Keratinocyte (primary cell): ENCODE measurements at regions not wholly inside any gene's neighbourhood (a gene's known extent, or its start where the extent isn't known, plus 50 kb on each side); places are given as distances from the start of the nearest gene placed in this dataset.

Experiments used
- DNase-seq: peaks from one replicate; pipeline ENCODE4 v3.0.0-alpha.2; 2011; ENCODE audit warnings: low read depth, missing footprints, low spot score
- FAIRE-seq: peaks from 2 replicates; lab custom pipeline; 2011; peaks lifted over from hg19 to GRCh38; lab: Jason Lieb, UNC
- H2AFZ ChIP-seq: 2 replicates; pipeline ENCODE4 v1.6.0; 2012; ENCODE audit warnings: low read length, control low read depth, inconsistent platforms; ENCODE audit not compliant: control insufficient read depth
- H3K27ac ChIP-seq: 2 replicates; pipeline ENCODE4 v1.5.1; 2011; ENCODE audit warnings: low read length; ENCODE audit not compliant: control insufficient read depth, insufficient read depth
- H3K27me3 ChIP-seq: 3 replicates; pipeline ENCODE4 v1.6.0; 2011; ENCODE audit warnings: low read length; ENCODE audit not compliant: control insufficient read depth, insufficient read depth; ENCODE audit errors: extremely low read depth
- H3K36me3 ChIP-seq, 2 experiments: 2 replicates in 1 of 2; 3 replicates in 1 of 2; pipeline ENCODE4 v1.5.1; 2011; ENCODE audit warnings: low read length in 2 of 2, mild to moderate bottlenecking in 1 of 2; ENCODE audit not compliant: control insufficient read depth in 2 of 2, insufficient read depth in 2 of 2; ENCODE audit errors: extremely low read depth in 1 of 2
- H3K4me1 ChIP-seq: 3 replicates; pipeline ENCODE4 v1.5.1; 2011; ENCODE audit warnings: low read length; ENCODE audit not compliant: control insufficient read depth, insufficient read depth; ENCODE audit errors: extremely low read depth
- H3K4me2 ChIP-seq: 3 replicates; pipeline ENCODE4 v1.6.0; 2011; ENCODE audit warnings: low read depth, low read length; ENCODE audit not compliant: control insufficient read depth, insufficient read depth; ENCODE audit errors: extremely low read depth
- H3K4me3 ChIP-seq, 3 experiments: fragments of 200-600 bp in 1 of 3; sonication (generic) in 1 of 3; 2 replicates in 2 of 3; 3 replicates in 1 of 3; pipeline ENCODE4 v1.5.1; 2011 to 2016; ENCODE audit warnings: low read length in 3 of 3, mild to moderate bottlenecking in 3 of 3, control low read depth in 2 of 3, inconsistent platforms in 1 of 3, low read depth in 1 of 3, mixed read lengths in 1 of 3, mixed run types in 1 of 3, moderate library complexity in 1 of 3; ENCODE audit not compliant: control insufficient read depth in 2 of 3, insufficient read depth in 2 of 3; ENCODE audit errors: extremely low read depth in 1 of 3
- H3K79me2 ChIP-seq: 2 replicates; pipeline ENCODE4 v1.6.0; 2012; ENCODE audit warnings: low read length; ENCODE audit not compliant: control insufficient read depth, insufficient read depth
- H3K9ac ChIP-seq: 3 replicates; pipeline ENCODE4 v1.6.0; 2011; ENCODE audit warnings: low read length; ENCODE audit not compliant: control insufficient read depth, insufficient read depth; ENCODE audit errors: extremely low read depth
- H3K9me1 ChIP-seq: 3 replicates; pipeline ENCODE4 v1.6.0; 2011; ENCODE audit warnings: low read length; ENCODE audit not compliant: control insufficient read depth, insufficient read depth; ENCODE audit errors: extremely low read depth
- H3K9me3 ChIP-seq: 2 replicates; pipeline ENCODE4 v1.5.1; 2012; ENCODE audit warnings: low read depth, low read length; ENCODE audit not compliant: control insufficient read depth
- H4K20me1 ChIP-seq: 3 replicates; pipeline ENCODE4 v1.6.0; 2011; ENCODE audit warnings: low read length; ENCODE audit not compliant: control insufficient read depth, insufficient read depth; ENCODE audit errors: extremely low read depth
- CTCF ChIP-seq, 3 experiments: IDR thresholded peaks in 1 of 3; conservative IDR thresholded peaks in 1 of 3; optimal IDR thresholded peaks in 1 of 3; 2 replicates in 2 of 3; 3 replicates in 1 of 3; pipeline versions ENCODE3 to v1.5.1; 2011; ENCODE audit warnings: low read length in 3 of 3, mild to moderate bottlenecking in 3 of 3, moderate library complexity in 2 of 3, control low read depth in 1 of 3, inconsistent platforms in 1 of 3; ENCODE audit not compliant: insufficient read depth in 2 of 3; ENCODE audit errors: extremely low read depth in 1 of 3
- EZH2 ChIP-seq: IDR thresholded peaks from one replicate; pipeline ENCODE4 v1.6.1; 2012; ENCODE audit warnings: inconsistent platforms, mild to moderate bottlenecking, low read length, moderate library complexity
- dilution Hi-C: fragments of 300-500 bp; cut with MboI; formaldehyde crosslinking; loops from one replicate; pipeline ENCODE4 v1.7.0; 2020; ENCODE audit warnings: low sequenced_read_pairs; ENCODE audit not compliant: extremely low pct_ligation_motif_present

GRCh38 chr13:82947191-82947621 lies 935.1 kb downstream of the SLITRK1 start:
- H3K9ac ChIP-seq, result no peak overlapping the region
- H3K27me3 ChIP-seq, result no peaks in the 10 kb centered on the region
- no peak overlapping the region for H3K4me3 ChIP-seq
- no peaks in the 10 kb centered on the region for H3K36me3 ChIP-seq
- no peak overlapping the region for H3K27ac ChIP-seq
- dilution Hi-C loops, result no loop called here
- no peaks in the 10 kb centered on the region for H4K20me1 ChIP-seq
- DNase-seq (no peak), FAIRE-seq (no peak)
- H3K4me2 ChIP-seq, result no peak overlapping the region
- no peaks in the 10 kb centered on the region for H3K9me3 ChIP-seq
- TF ChIP-seq CTCF (optimal IDR thresholded peaks at IDR 0.05 in 1 of 3, IDR thresholded peaks at IDR 0.05 in 1 of 3, conservative IDR thresholded peaks at IDR 0.05 in 1 of 3; ENCODE audit: extremely low read depth in 1 of 3, insufficient read depth in 2 of 3, low read length in 3 of 3), result no peak
- no peak for TF ChIP-seq EZH2
- H3K9me1 ChIP-seq, result no peaks in the 10 kb centered on the region
- H3K79me2 ChIP-seq, result no peaks in the 10 kb centered on the region
- H2AFZ ChIP-seq, result no peak overlapping the region
- H3K4me1 ChIP-seq, result no peaks in the 10 kb centered on the region

GRCh38 chr13:82938644-82939043 lies 943.6 kb downstream of the SLITRK1 start:
- Histone ChIP-seq H3K9me3 (no peaks in the 10 kb centered on the region), H3K27me3 (no peaks in the 10 kb centered on the region), H3K36me3 (no peaks in the 10 kb centered on the region), H3K4me1 (no peaks in the 10 kb centered on the region), H3K4me3 (no peak overlapping the region), H2AFZ (no peak overlapping the region), H3K9me1 (no peaks in the 10 kb centered on the region), H3K4me2 (no peak overlapping the region), H3K27ac (no peak overlapping the region), H4K20me1 (no peaks in the 10 kb centered on the region), H3K9ac (no peak overlapping the region), H3K79me2 (no peaks in the 10 kb centered on the region)
- FAIRE-seq (no peak), DNase-seq (no peak)
- dilution Hi-C loops, result no loop called here
- TF ChIP-seq EZH2, result no peak

- no peaks in the 10 kb centered on the region for H3K9me3 ChIP-seq
- no peak overlapping the region for H3K4me2 ChIP-seq
These were observed 948.3 kb downstream of the SLITRK1 start for GRCh38 chr13:82934000-82934399.

More at GRCh38 chr13:82934000-82934399, 948.3 kb downstream of the SLITRK1 start:
- no peak overlapping the region for H3K27ac ChIP-seq
- H3K9me1 ChIP-seq, result no peaks in the 10 kb centered on the region
- dilution Hi-C loops, result no loop called here
- TF ChIP-seq CTCF (optimal IDR thresholded peaks at IDR 0.05 in 1 of 3, IDR thresholded peaks at IDR 0.05 in 1 of 3, conservative IDR thresholded peaks at IDR 0.05 in 1 of 3; ENCODE audit: extremely low read depth in 1 of 3, insufficient read depth in 2 of 3, low read length in 3 of 3), result no peak
- TF ChIP-seq EZH2, result no peak
- no peaks in the 10 kb centered on the region for H3K27me3 ChIP-seq
- H3K79me2 ChIP-seq, result no peaks in the 10 kb centered on the region
- no peaks in the 10 kb centered on the region for H4K20me1 ChIP-seq
- H3K4me3 ChIP-seq, result no peak overlapping the region
- H3K4me1 ChIP-seq, result no peaks in the 10 kb centered on the region
- no peaks in the 10 kb centered on the region for H3K36me3 ChIP-seq
- DNase-seq, result no peak
- no peak overlapping the region for H2AFZ ChIP-seq
- no peak overlapping the region for H3K9ac ChIP-seq
- FAIRE-seq, result no peak
